Activated naive CD4-positive, alpha-beta T cell treated with anti-CD3 and anti-CD28 coated beads for 36 hours (primary cell): ENCODE measurements at regions not wholly inside any gene's neighbourhood (a gene's known extent, or its start where the extent isn't known, plus 50 kb on each side); places are given as distances from the start of the nearest gene placed in this dataset.
"Not testable (repeated sequence)": the region's sequence is repeated elsewhere in the genome, so short reads cannot be mapped to it uniquely, and the experiment has no call there.

Experiments
- CTCF ChIA-PET: fragments of 350-600 bp; sonication (Branson Sonifier 250); formaldehyde crosslinking; loops from one replicate; lab custom pipeline; 2021; ENCODE audit warnings: antibody characterized with exemption; lab: Charles Lee
- DNase-seq: peaks from one replicate; pipeline ENCODE4 v3.0.0-alpha.2; 2020
- H3K27ac Mint-ChIP-seq: one replicate; pipeline ENCODE4 v1.8.0; 2021; ENCODE audit warnings: mild to moderate bottlenecking, mixed read lengths
- H3K27me3 Mint-ChIP-seq: one replicate; pipeline ENCODE4 v1.8.0; 2021; ENCODE audit warnings: low read depth, mixed read lengths
- H3K36me3 Mint-ChIP-seq: one replicate; pipeline ENCODE4 v1.8.0; 2021; ENCODE audit warnings: low read depth, mixed read lengths
- H3K4me1 Mint-ChIP-seq: one replicate; pipeline ENCODE4 v1.8.0; 2021; ENCODE audit warnings: low read depth, mixed read lengths
- H3K4me3 Mint-ChIP-seq: one replicate; pipeline ENCODE4 v1.8.0; 2021; ENCODE audit warnings: mild to moderate bottlenecking, moderate library complexity, mixed read lengths
- H3K9me3 Mint-ChIP-seq: one replicate; pipeline ENCODE4 v1.8.0; 2021; ENCODE audit warnings: mixed read lengths
- intact Hi-C: fragments of 100-400 bp; cut with micrococcal nuclease; formaldehyde crosslinking; loops from one replicate; pipeline ENCODE4 v1.15.1; 2023

DNA sequence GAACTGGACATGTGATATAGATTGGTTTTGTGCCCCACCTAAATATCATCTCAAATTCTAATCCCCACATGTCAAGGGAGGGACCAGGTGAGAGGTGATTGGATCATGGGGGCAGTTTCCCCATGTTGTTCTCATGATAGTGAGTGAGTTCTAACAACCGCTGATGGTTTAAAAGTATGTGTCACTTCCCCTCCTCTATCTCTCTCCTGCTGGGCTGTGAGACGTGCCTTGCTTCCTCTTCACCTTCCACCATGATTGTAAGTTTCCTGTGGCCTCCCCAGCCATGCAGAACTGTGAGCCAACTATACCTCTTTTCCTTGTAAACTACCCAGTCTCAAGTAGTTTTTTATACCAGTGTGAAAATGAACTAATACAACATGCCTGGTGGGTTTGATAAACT is 1122.5 kb downstream of the TMEM121 start:
- intact Hi-C loops, DNase-seq, H3K4me3 Mint-ChIP-seq, H3K9me3 Mint-ChIP-seq, H3K27me3 Mint-ChIP-seq, H3K27ac Mint-ChIP-seq, H3K4me1 Mint-ChIP-seq, H3K36me3 Mint-ChIP-seq: not testable (repeated sequence)
- CTCF ChIA-PET, result interaction anchor here (1.3 kb wide), 1 partner anchor 8 kb away, joined by 4 read pairs; no protein-coding TSS in a partner anchor

GRCh38 chr14:106651016-106651415 is 1124.6 kb downstream of the TMEM121 start:
- H3K4me3 Mint-ChIP-seq, result no peak overlapping the region

GRCh38 chr14:106652494-106652893 is 1126.1 kb downstream of the TMEM121 start:
- no peaks in the 10 kb centered on the region for H3K36me3 Mint-ChIP-seq
- intact Hi-C loops, result no loop called here
- H3K27ac Mint-ChIP-seq, result no peak overlapping the region
- H3K4me3 Mint-ChIP-seq, result no peak overlapping the region
- DNase-seq, result no peak
- H3K9me3 Mint-ChIP-seq, result peaks cover 2% of the 10 kb centered on the region
- H3K4me1 Mint-ChIP-seq, result peaks cover 4% of the 10 kb centered on the region
- CTCF ChIA-PET, result interaction anchor here (1.3 to 6.1 kb wide), 2 partner anchors 10 to 40 kb away, joined by 5 to 45 read pairs; no protein-coding TSS in a partner anchor
- peaks cover 5% of the 10 kb centered on the region for H3K27me3 Mint-ChIP-seq

More at GRCh38 chr14:106651016-106651415, 1124.6 kb downstream of the TMEM121 start:
- DNase-seq, result no peak
- peaks cover 5% of the 10 kb centered on the region for H3K27me3 Mint-ChIP-seq
- peaks cover 3% of the 10 kb centered on the region for H3K4me1 Mint-ChIP-seq
- no peaks in the 10 kb centered on the region for H3K36me3 Mint-ChIP-seq
- peaks cover 2% of the 10 kb centered on the region for H3K9me3 Mint-ChIP-seq
- no peak overlapping the region for H3K27ac Mint-ChIP-seq
- intact Hi-C loops, result no loop called here
- CTCF ChIA-PET, result interaction anchor here (0.7 to 6.1 kb wide), 3 partner anchors 8 to 31 kb away, joined by 3 to 45 read pairs (median 11); no protein-coding TSS in a partner anchor

- intact Hi-C loops, result no loop called here
- Mint-ChIP-seq H3K9me3 (no peaks in the 10 kb centered on the region), H3K27me3 (no peaks in the 10 kb centered on the region), H3K27ac (no peak overlapping the region), H3K4me1 (peaks cover 17% of the 10 kb centered on the region), H3K4me3 (no peak overlapping the region), H3K36me3 (no peaks in the 10 kb centered on the region)
- DNase-seq, result peak; percentile 88
- CTCF ChIA-PET, result interaction anchor here (0.7 to 3.0 kb wide), 16 partner anchors 9 to 132 kb away, joined by 3 to 11 read pairs (median 5); no protein-coding TSS in a partner anchor
These were observed 1131.1 kb downstream of the TMEM121 start for GRCh38 chr14:106657460-106657859.

DNA sequence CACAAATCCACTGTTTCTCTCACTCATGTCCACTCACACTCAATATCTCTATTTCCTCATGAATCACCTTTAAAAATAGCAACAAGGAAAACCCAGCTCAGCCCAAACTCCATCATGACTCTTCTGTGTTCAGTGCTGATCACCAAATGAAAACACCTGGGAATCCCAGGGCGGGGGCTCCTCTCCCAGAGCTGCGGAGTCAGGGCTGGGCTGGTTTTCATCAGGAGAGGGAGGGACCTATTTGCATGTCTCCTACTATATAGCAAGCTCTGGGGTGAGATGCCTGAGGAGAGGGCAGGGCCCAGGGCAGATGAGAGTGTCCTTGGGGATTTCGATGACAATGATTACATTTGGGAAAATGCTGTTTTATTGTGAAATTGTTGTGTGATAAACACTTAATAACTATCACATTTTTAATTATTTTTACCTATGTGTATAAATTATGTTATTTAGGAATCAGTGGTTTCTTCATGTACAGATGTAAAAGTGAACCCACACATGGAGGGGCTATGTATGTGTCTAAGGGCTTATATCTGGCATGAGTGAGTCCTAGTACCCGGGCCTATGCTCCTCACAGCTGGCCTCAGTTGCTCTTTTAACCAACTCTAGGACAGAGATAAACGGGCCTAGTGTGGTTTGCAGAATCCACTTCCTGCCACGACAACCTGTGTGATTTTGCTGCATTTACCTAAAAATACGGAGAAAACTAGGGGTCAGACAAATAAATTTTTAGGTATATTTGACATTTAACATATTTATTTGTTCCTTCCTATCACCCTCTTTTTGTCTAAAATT is 1131.9 kb downstream of the TMEM121 start:
- H3K9me3 Mint-ChIP-seq, H3K36me3 Mint-ChIP-seq, H3K27me3 Mint-ChIP-seq, intact Hi-C loops, H3K4me3 Mint-ChIP-seq, H3K27ac Mint-ChIP-seq, DNase-seq: not testable (repeated sequence)
- H3K4me1 Mint-ChIP-seq, result peaks cover 23% of the 10 kb centered on the region
- CTCF ChIA-PET, result interaction anchor here (0.7 to 3.0 kb wide), 15 partner anchors 8 to 132 kb away, joined by 3 to 11 read pairs (median 5); no protein-coding TSS in a partner anchor

DNA sequence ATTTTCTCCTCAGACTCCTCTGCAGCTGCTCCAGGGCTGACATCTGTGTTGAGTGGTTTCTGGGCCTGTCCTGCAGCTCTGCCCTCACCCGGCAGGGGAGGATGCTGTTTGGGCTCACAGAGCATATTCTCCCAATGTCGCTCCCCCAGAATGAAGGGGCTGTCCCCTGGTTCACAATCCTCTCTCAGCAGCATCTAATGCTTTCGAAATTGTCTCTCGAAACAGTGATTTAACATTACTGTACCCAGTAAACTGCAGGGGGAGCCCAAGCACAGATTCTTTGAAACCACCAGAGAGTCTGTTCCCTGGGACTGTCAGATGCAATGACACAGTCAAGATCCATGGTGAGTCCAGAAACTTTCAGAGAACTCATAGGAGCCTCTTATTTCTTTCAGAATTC is 1135.2 kb downstream of the TMEM121 start:
- CTCF ChIA-PET, result interaction anchor here (0.7 to 4.6 kb wide), 11 partner anchors 9 to 244 kb away, joined by 3 to 45 read pairs (median 5); no protein-coding TSS in a partner anchor
- intact Hi-C loops, result loop anchor here (1.0 to 5.0 kb wide), 4 partner anchors 51 to 186 kb away; no protein-coding TSS in a partner anchor
- peak; percentile 86 for DNase-seq
- not testable (repeated sequence) for H3K4me3 Mint-ChIP-seq, H3K27me3 Mint-ChIP-seq, H3K9me3 Mint-ChIP-seq, H3K27ac Mint-ChIP-seq, H3K36me3 Mint-ChIP-seq
- peaks cover 30% of the 10 kb centered on the region for H3K4me1 Mint-ChIP-seq

GRCh38 chr14:106662936-106663550 is 1136.7 kb downstream of the TMEM121 start:
- Mint-ChIP-seq H3K27ac (peak overlapping the region; percentile 30), H3K27me3 (no peaks in the 10 kb centered on the region), H3K4me3 (no peak overlapping the region), H3K4me1 (peaks cover 24% of the 10 kb centered on the region), H3K36me3 (no peaks in the 10 kb centered on the region), H3K9me3 (no peaks in the 10 kb centered on the region)
- CTCF ChIA-PET, result interaction anchor here (0.6 to 4.6 kb wide), 40 partner anchors 7 to 482 kb away, joined by 3 to 45 read pairs (median 4); no protein-coding TSS in a partner anchor
- peak; percentile 37 for DNase-seq
- intact Hi-C loops, result loop anchor here (5.0 kb wide), 2 partner anchors 49 to 184 kb away; no protein-coding TSS in a partner anchor

- peak; percentile 83 for DNase-seq
- not testable (repeated sequence) for H3K9me3 Mint-ChIP-seq, H3K36me3 Mint-ChIP-seq, H3K4me3 Mint-ChIP-seq, H3K27me3 Mint-ChIP-seq
- CTCF ChIA-PET, result interaction anchor here (0.6 to 4.6 kb wide), 33 partner anchors 8 to 216 kb away, joined by 3 to 45 read pairs (median 4); no protein-coding TSS in a partner anchor
- intact Hi-C loops, result loop anchor here (5.0 kb wide), 2 partner anchors 48 to 183 kb away; no protein-coding TSS in a partner anchor
- H3K27ac Mint-ChIP-seq, result peak overlapping the region; percentile 30
- H3K4me1 Mint-ChIP-seq, result peaks cover 24% of the 10 kb centered on the region
These were observed 1137.5 kb downstream of the TMEM121 start for GRCh38 chr14:106663805-106664410.

- H3K4me3 Mint-ChIP-seq, result no peak overlapping the region
These were observed 1139.4 kb downstream of the TMEM121 start for GRCh38 chr14:106665814-106666213.

GRCh38 chr14:106666341-106666740 is 1140.0 kb downstream of the TMEM121 start:
- H3K27ac Mint-ChIP-seq, result no peak overlapping the region
- intact Hi-C loops, result no loop called here
- no peak overlapping the region for H3K4me3 Mint-ChIP-seq
- peaks cover 24% of the 10 kb centered on the region for H3K4me1 Mint-ChIP-seq
- no peak for DNase-seq
- CTCF ChIA-PET, result no interaction called here
- no peaks in the 10 kb centered on the region for H3K36me3 Mint-ChIP-seq
- no peaks in the 10 kb centered on the region for H3K9me3 Mint-ChIP-seq
- H3K27me3 Mint-ChIP-seq, result peaks cover 5% of the 10 kb centered on the region

More at GRCh38 chr14:106665814-106666213, 1139.4 kb downstream of the TMEM121 start:
- H3K27me3 Mint-ChIP-seq, result peaks cover 5% of the 10 kb centered on the region
- no peak for DNase-seq
- intact Hi-C loops, result no loop called here
- CTCF ChIA-PET, result interaction anchor here (1.2 kb wide), 1 partner anchor 8 kb away, joined by 3 read pairs; no protein-coding TSS in a partner anchor
- peaks cover 24% of the 10 kb centered on the region for H3K4me1 Mint-ChIP-seq
- no peak overlapping the region for H3K27ac Mint-ChIP-seq
- no peaks in the 10 kb centered on the region for H3K36me3 Mint-ChIP-seq
- H3K9me3 Mint-ChIP-seq, result no peaks in the 10 kb centered on the region

GRCh38 chr14:106670011-106670410 is 1143.6 kb downstream of the TMEM121 start:
- no peak overlapping the region for H3K4me3 Mint-ChIP-seq
- H3K27me3 Mint-ChIP-seq, result peaks cover 5% of the 10 kb centered on the region
- peaks cover 5% of the 10 kb centered on the region for H3K4me1 Mint-ChIP-seq
- no peaks in the 10 kb centered on the region for H3K36me3 Mint-ChIP-seq
- CTCF ChIA-PET, result no interaction called here
- DNase-seq, result no peak
- intact Hi-C loops, result no loop called here
- H3K27ac Mint-ChIP-seq, result no peak overlapping the region
- H3K9me3 Mint-ChIP-seq, result no peaks in the 10 kb centered on the region

DNA sequence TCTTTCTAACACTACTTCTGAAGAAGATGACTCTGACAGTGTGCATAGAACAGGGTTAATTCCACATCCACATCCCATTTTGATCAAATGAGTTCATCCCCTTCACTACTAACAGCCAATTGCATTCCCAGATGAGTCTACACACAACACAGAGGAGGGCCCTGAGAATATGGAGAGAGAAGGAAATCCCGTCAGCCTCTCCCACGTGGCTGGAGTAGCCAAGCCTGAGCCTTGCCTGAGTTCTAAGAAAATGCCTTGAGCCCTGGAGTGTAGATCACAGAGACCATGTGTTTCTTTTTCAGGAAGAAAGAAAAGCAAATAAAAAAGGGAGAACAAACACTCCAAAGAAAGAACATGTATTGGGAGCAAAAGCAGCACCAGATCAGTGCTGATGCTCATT is 1147.7 kb downstream of the TMEM121 start:
- H3K4me3 Mint-ChIP-seq, H3K36me3 Mint-ChIP-seq, H3K27ac Mint-ChIP-seq, H3K4me1 Mint-ChIP-seq, DNase-seq, H3K9me3 Mint-ChIP-seq, intact Hi-C loops, H3K27me3 Mint-ChIP-seq: not testable (repeated sequence)
- CTCF ChIA-PET, result interaction anchor here (0.8 to 1.9 kb wide), 6 partner anchors 9 to 66 kb away, joined by 3 to 7 read pairs (median 4); no protein-coding TSS in a partner anchor
